K562 (cell line): ENCODE measurements at regions not wholly inside any gene's neighbourhood (a gene's known extent, or its start where the extent isn't known, plus 50 kb on each side); places are given as distances from the start of the nearest gene placed in this dataset.

ENCODE experiments used
- ATAC-seq: fragments of 200-7000 bp; cut with Tn5 transposase; 3 replicates; pipeline ENCODE4 v1.9.1; 2020; ENCODE audit warnings: moderate library complexity
- BruUV-seq: library from RNA; stranded (reverse); fragments of 400-500 nt; replicated peaks from 2 replicates; lab custom pipeline; 2021; lab: Mats Ljungman, UMichigan
- CTCF ChIA-PET: fragments of 300-600 bp; formaldehyde crosslinking; extraction: SDS; loops from one replicate; lab custom pipeline; 2021; ENCODE audit warnings: low intra/inter-chr PET ratio; lab: Yijun Ruan, JAX
- POLR2A ChIA-PET: fragments of 300-600, 350-650 bp; sonication (Branson Sonifier 250); formaldehyde crosslinking; extraction: SDS; loops from one replicate; lab custom pipeline; 2021; ENCODE audit warnings: antibody characterized with exemption, inconsistent platforms; lab: Yijun Ruan, JAX
- DNase-seq, 4 experiments: peaks; one replicate each; pipeline versions ENCODE4 v3.0.0 to v3.0.0-alpha.2; 2011 to 2018; ENCODE audit warnings: low spot score in 3 of 4, mixed read lengths in 3 of 4; ENCODE audit errors: extremely low read depth in 1 of 4
- FAIRE-seq: peaks from 2 replicates; lab custom pipeline; 2011; peaks lifted over from hg19 to GRCh38; lab: Jason Lieb, UNC
- H2AFZ ChIP-seq: 2 replicates; pipeline ENCODE4 v1.6.0; 2011; ENCODE audit warnings: low read depth, low read length, control low read depth, inconsistent platforms
- H3K27ac ChIP-seq: fragments of 200-600 bp; 3 replicates; pipeline ENCODE4 v1.8.0; 2011; ENCODE audit warnings: low read depth, mild to moderate bottlenecking, control low read depth, inconsistent platforms, low read length, moderate library complexity, mixed read lengths; ENCODE audit errors: extremely low read depth
- H3K27me3 ChIP-seq, 2 experiments: fragments of 300-600 bp in 1 of 2; 2 replicates in 1 of 2; 3 replicates in 1 of 2; pipeline versions ENCODE4 v1.6.0 to v1.8.0; 2011; ENCODE audit warnings: inconsistent platforms in 2 of 2, low read length in 2 of 2, mild to moderate bottlenecking in 1 of 2, mixed read lengths in 1 of 2, moderate library complexity in 1 of 2; ENCODE audit not compliant: control insufficient read depth in 2 of 2, insufficient read depth in 2 of 2
- H3K36me3 ChIP-seq: fragments of 300-600 bp; 3 replicates; pipeline ENCODE4 v1.8.0; 2011; ENCODE audit warnings: mild to moderate bottlenecking, low read length, inconsistent platforms; ENCODE audit not compliant: control insufficient read depth, insufficient read depth
- H3K4me1 ChIP-seq, 2 experiments: fragments of 200-600 bp in 1 of 2; replicated peaks in 1 of 2; 2 replicates in 1 of 2; 3 replicates in 1 of 2; pipeline versions ENCODE4 v1.5.1 to v1.8.0; 2011; ENCODE audit warnings: inconsistent platforms in 2 of 2, low read length in 2 of 2, mild to moderate bottlenecking in 1 of 2, mixed read lengths in 1 of 2, moderate library complexity in 1 of 2; ENCODE audit not compliant: control insufficient read depth in 2 of 2, insufficient read depth in 2 of 2
- H3K4me2 ChIP-seq: 2 replicates; pipeline ENCODE4 v1.6.1; 2011; ENCODE audit warnings: low read length, control low read depth, inconsistent platforms, mixed read lengths; ENCODE audit not compliant: insufficient read depth
- H3K4me3 ChIP-seq: fragments of 200-600 bp; sonication (generic), shearing (Covaris generic); 2 replicates; pipeline ENCODE4 v1.5.1; 2016; ENCODE audit warnings: control low read depth, inconsistent platforms
- H3K79me2 ChIP-seq: fragments of 200-600 bp; 3 replicates; pipeline ENCODE4 v1.8.0; 2011; ENCODE audit warnings: low read length, inconsistent platforms; ENCODE audit not compliant: control insufficient read depth, insufficient read depth
- H3K9ac ChIP-seq, 2 experiments: 2 replicates each; pipeline versions ENCODE4 v1.6.0 to v1.6.1; 2011; ENCODE audit warnings: low read depth in 2 of 2, low read length in 2 of 2, control low read depth in 1 of 2, inconsistent platforms in 1 of 2, mild to moderate bottlenecking in 1 of 2, mixed read lengths in 1 of 2; ENCODE audit not compliant: insufficient read depth in 1 of 2
- H3K9me1 ChIP-seq: one replicate; pipeline ENCODE4 v1.6.0; 2011; ENCODE audit warnings: inconsistent platforms, mild to moderate bottlenecking, low read length, moderate library complexity; ENCODE audit not compliant: control insufficient read depth, insufficient read depth
- H3K9me3 ChIP-seq: replicated peaks from 2 replicates; pipeline ENCODE4 v1.5.1; 2011; ENCODE audit warnings: low read depth, low read length, inconsistent platforms; ENCODE audit not compliant: control insufficient read depth, insufficient read depth
- H4K20me1 ChIP-seq: replicated peaks from 2 replicates; pipeline ENCODE4 v1.6.1; 2011; ENCODE audit warnings: low read length, inconsistent platforms, mixed read lengths; ENCODE audit not compliant: control insufficient read depth, insufficient read depth
- FOS ChIP-seq: IDR thresholded peaks from 3 replicates; pipeline ENCODE4 v1.6.1; 2011; ENCODE audit not compliant: insufficient read length; ENCODE audit errors: extremely low read depth
- FOXO4 ChIP-seq: fragments of 450-650 bp; formaldehyde crosslinking; IDR thresholded peaks from 2 replicates; pipeline ENCODE4 v1.4.0; 2020; ENCODE audit warnings: mild to moderate bottlenecking, moderate library complexity
- JUNB ChIP-seq: fragments of 450-650 bp; formaldehyde crosslinking; conservative IDR thresholded peaks from 2 replicates; pipeline ENCODE4 v1.4.0; 2020; ENCODE audit warnings: mild to moderate bottlenecking
- RFX7 ChIP-seq: fragments of 250-450 bp; sonication (Bioruptor Pico); IDR thresholded peaks from 2 replicates; pipeline ENCODE4 v1.5.1; 2021; ENCODE audit warnings: mild to moderate bottlenecking
- SP1 ChIP-seq: sonication (generic); formaldehyde crosslinking; IDR thresholded peaks from 2 replicates; pipeline ENCODE4 v1.8.1; 2022; ENCODE audit warnings: mild to moderate bottlenecking, missing genetic modification reagents
- TCFL5 ChIP-seq: fragments of 250-450 bp; sonication (Bioruptor Pico); conservative IDR thresholded peaks from 2 replicates; pipeline ENCODE4 v1.6.1; 2021; ENCODE audit warnings: mild to moderate bottlenecking, moderate library complexity, matching md5 sums
- ZBTB33 ChIP-seq: sonication (generic); formaldehyde crosslinking; IDR thresholded peaks from 2 replicates; pipeline ENCODE4 v1.8.1; 2023; ENCODE audit warnings: mild to moderate bottlenecking, missing genetic modification reagents
- ZNF277 ChIP-seq: fragments of 250-450 bp; sonication (Bioruptor Pico); IDR thresholded peaks from 2 replicates; pipeline ENCODE4 v1.8.0; 2022; ENCODE audit warnings: inconsistent platforms, mild to moderate bottlenecking, moderate library complexity, borderline replicate concordance
- ZNF518B ChIP-seq: fragments of 250-450 bp; sonication (Bioruptor Pico); IDR thresholded peaks from 2 replicates; pipeline ENCODE4 v1.5.0; 2021; ENCODE audit warnings: mild to moderate bottlenecking, moderate library complexity
- ZNF644 ChIP-seq: fragments of 200-800 bp; sonication (Bioruptor generic); IDR thresholded peaks from 2 replicates; pipeline ENCODE4 v1.6.1; 2016; ENCODE audit warnings: low read depth, missing genetic modification characterization, missing compliant biosample characterization
- WGBS: fragments of 100-300 bp; shearing (Covaris generic); methylation state at CpG from one replicate; pipeline ENCODE4 v1.1.6; 2016; ENCODE audit warnings: low coverage, mixed read lengths; ENCODE audit not compliant: insufficient coverage; ENCODE audit errors: missing lambda C conversion rate; 5-methylcytosine and 5-hydroxymethylcytosine counted together
- in situ Hi-C: fragments of 300-500 bp; cut with MboI; formaldehyde crosslinking; loops from 4 replicates; pipeline ENCODE4 v1.15.0; 2018; ENCODE audit warnings: inconsistent platforms, mixed read lengths
- intact Hi-C: fragments of 100-400 bp; cut with micrococcal nuclease; formaldehyde crosslinking; loops from 2 replicates; pipeline ENCODE4 v1.14.2; 2022

GRCh38 chr4:59971952-59972351 lies 1228.2 kb upstream of the ADGRL3 start:
- ChIA-PET POLR2A (no interaction called here), CTCF (no interaction called here)
- intact Hi-C loops (no loop called here), in situ Hi-C loops (no loop called here)
- Histone ChIP-seq H3K9me1 (no peaks in the 10 kb centered on the region), H3K27ac (no peak overlapping the region), H3K4me1 (no peaks in the 10 kb centered on the region), H3K79me2 (no peaks in the 10 kb centered on the region), H2AFZ (no peak overlapping the region), H3K4me3 (no peak overlapping the region), H3K27me3 (no peaks in the 10 kb centered on the region), H3K4me2 (no peak overlapping the region), H3K36me3 (no peaks in the 10 kb centered on the region), H3K9me3 (no peaks in the 10 kb centered on the region), H4K20me1 (no peaks in the 10 kb centered on the region), H3K9ac (no peak overlapping the region)
- DNase-seq (no peak), ATAC-seq (no peak), FAIRE-seq (no peak)
- no TSS peak for BruUV-seq
- 0% methylated on average over 3 of the region's 3 CpGs for WGBS
- no peak for TF ChIP-seq SP1
- no peak for TF ChIP-seq FOS
- no peak for TF ChIP-seq JUNB (CRISPR knock-in tag)
- no peak for TF ChIP-seq ZNF518B (CRISPR knock-in tag)
- no peak for TF ChIP-seq RFX7 (CRISPR knock-in tag)
- no peak for TF ChIP-seq ZNF644 (tag)
- TF ChIP-seq ZBTB33 (CRISPR knock-in tag): no peak
- TF ChIP-seq ZNF277: no peak
- TF ChIP-seq FOXO4 (CRISPR knock-in tag): no peak
- no peak for TF ChIP-seq TCFL5
